ENCODE measurements at regions not wholly inside any gene's neighbourhood (a gene's known extent, or its start where the extent isn't known, plus 50 kb on each side); places are given as distances from the start of the nearest gene placed in this dataset.

DNA sequence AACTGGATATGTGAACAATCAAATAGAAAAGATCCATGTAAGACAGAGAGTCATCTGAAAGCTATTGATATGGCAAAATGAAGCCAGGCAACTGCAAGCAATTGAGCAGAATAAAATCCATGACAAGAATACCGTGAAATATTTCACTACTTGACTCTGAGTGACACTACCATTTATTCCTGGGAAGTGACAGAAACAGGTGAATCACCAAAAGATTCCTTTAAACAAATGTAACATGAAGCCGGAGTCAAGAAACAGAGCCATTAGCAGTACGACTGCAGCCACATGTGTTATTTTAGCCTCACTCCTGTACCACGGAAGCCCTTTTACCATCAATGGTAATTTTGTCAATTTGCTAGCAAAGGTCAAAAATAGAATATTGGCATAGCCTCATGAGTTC lies 197.7 kb upstream of the POT1 start:
- TF ChIP-seq EP300 (IDR thresholded peaks at IDR 0.05; ENCODE audit: borderline replicate concordance) (no peak), USF1 (IDR thresholded peaks at IDR 0.05) (no peak), MAX (IDR thresholded peaks at IDR 0.05) (no peak), CEBPB (IDR thresholded peaks at IDR 0.05) (no peak), YY1 (IDR thresholded peaks at IDR 0.05; ENCODE audit: low read depth) (no peak), TCF12 (IDR thresholded peaks at IDR 0.05; ENCODE audit: low read depth) (no peak), FOXM1 (IDR thresholded peaks at IDR 0.05; ENCODE audit: borderline replicate concordance, low read depth) (no peak), CREB1 (IDR thresholded peaks at IDR 0.05; ENCODE audit: low read depth) (no peak), TAF1 (IDR thresholded peaks at IDR 0.05; ENCODE audit: low read depth) (no peak), ZBTB7A (IDR thresholded peaks at IDR 0.05; ENCODE audit: low read depth) (no peak), RAD21 (IDR thresholded peaks at IDR 0.05; ENCODE audit: low read depth) (no peak), NFIC (IDR thresholded peaks at IDR 0.05) (no peak), TEAD4 (IDR thresholded peaks at IDR 0.05) (no peak), EGR1 (IDR thresholded peaks at IDR 0.05) (no peak), REST (IDR thresholded peaks at IDR 0.05; ENCODE audit: low read depth) (no peak)

GRCh38 chr7:125126376-125126775 lies 196.8 kb upstream of the POT1 start:
- TF ChIP-seq ZBTB7A (IDR thresholded peaks at IDR 0.05; ENCODE audit: low read depth) = no peak

- TF ChIP-seq REST (IDR thresholded peaks at IDR 0.05; ENCODE audit: low read depth) (no peak), MAX (IDR thresholded peaks at IDR 0.05) (no peak), NFIC (IDR thresholded peaks at IDR 0.05) (no peak)
Observed at GRCh38 chr7:125125315-125125714, 195.7 kb upstream of the POT1 start.

DNA sequence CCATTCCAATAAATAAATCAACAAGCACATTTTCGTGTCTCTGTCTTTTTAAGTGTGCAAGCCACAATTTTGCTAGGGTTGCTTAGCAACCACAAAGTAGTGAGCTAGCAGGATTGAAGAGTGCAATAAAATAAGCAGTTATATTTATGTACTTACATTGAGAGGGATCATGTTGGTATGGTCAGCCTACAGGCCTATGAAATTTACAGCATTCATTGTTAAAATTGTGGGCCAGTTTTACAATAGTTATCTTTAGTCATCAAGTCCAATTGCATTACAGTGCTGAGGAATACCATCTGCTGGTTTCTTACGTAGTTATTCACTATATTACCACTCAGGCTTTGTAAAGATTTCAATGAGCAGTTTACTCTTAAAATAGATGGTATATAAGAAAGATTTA lies 192.5 kb upstream of the POT1 start:
- no peak for TF ChIP-seq ZBTB7A (IDR thresholded peaks at IDR 0.05; ENCODE audit: low read depth)
- TF ChIP-seq REST (IDR thresholded peaks at IDR 0.05; ENCODE audit: low read depth) = no peak
- no peak for TF ChIP-seq CREB1 (IDR thresholded peaks at IDR 0.05; ENCODE audit: low read depth)
- no peak for TF ChIP-seq TCF12 (IDR thresholded peaks at IDR 0.05; ENCODE audit: low read depth)
- TF ChIP-seq YY1 (IDR thresholded peaks at IDR 0.05; ENCODE audit: low read depth) = no peak
- no peak for TF ChIP-seq TAF1 (IDR thresholded peaks at IDR 0.05; ENCODE audit: low read depth)
- no peak for TF ChIP-seq NFIC (IDR thresholded peaks at IDR 0.05)
- TF ChIP-seq TEAD4 (IDR thresholded peaks at IDR 0.05) = no peak

- TF ChIP-seq YY1 (IDR thresholded peaks at IDR 0.05; ENCODE audit: low read depth) = no peak
- no peak for TF ChIP-seq TEAD4 (IDR thresholded peaks at IDR 0.05)
- TF ChIP-seq REST (IDR thresholded peaks at IDR 0.05; ENCODE audit: low read depth) = no peak
- no peak for TF ChIP-seq CEBPB (IDR thresholded peaks at IDR 0.05)
- no peak for TF ChIP-seq EP300 (IDR thresholded peaks at IDR 0.05; ENCODE audit: borderline replicate concordance)
- TF ChIP-seq ZBTB7A (IDR thresholded peaks at IDR 0.05; ENCODE audit: low read depth) = no peak
- no peak for TF ChIP-seq RAD21 (IDR thresholded peaks at IDR 0.05; ENCODE audit: low read depth)
- TF ChIP-seq FOXM1 (IDR thresholded peaks at IDR 0.05; ENCODE audit: borderline replicate concordance, low read depth) = no peak
- TF ChIP-seq USF1 (IDR thresholded peaks at IDR 0.05) = no peak
- no peak for TF ChIP-seq TCF12 (IDR thresholded peaks at IDR 0.05; ENCODE audit: low read depth)
- no peak for TF ChIP-seq TAF1 (IDR thresholded peaks at IDR 0.05; ENCODE audit: low read depth)
- TF ChIP-seq MAX (IDR thresholded peaks at IDR 0.05) = no peak
- TF ChIP-seq NFIC (IDR thresholded peaks at IDR 0.05) = no peak
Observed at GRCh38 chr7:125119559-125120115, 190.0 kb upstream of the POT1 start.

Data from Ishikawa (cell line).